COLO668 (cell line): ENCODE measurements at regions not wholly inside any gene's neighbourhood (a gene's known extent, or its start where the extent isn't known, plus 50 kb on each side); places are given as distances from the start of the nearest gene placed in this dataset.
"Not testable (repeated sequence)": the region's sequence is repeated elsewhere in the genome, so short reads cannot be mapped to it uniquely, and the experiment has no call there.

Source experiments
- DNase-seq: peaks from one replicate; lab custom pipeline; 2025; ENCODE audit not compliant: unreplicated experiment; lab: John Stamatoyannopoulos, UW

DNA sequence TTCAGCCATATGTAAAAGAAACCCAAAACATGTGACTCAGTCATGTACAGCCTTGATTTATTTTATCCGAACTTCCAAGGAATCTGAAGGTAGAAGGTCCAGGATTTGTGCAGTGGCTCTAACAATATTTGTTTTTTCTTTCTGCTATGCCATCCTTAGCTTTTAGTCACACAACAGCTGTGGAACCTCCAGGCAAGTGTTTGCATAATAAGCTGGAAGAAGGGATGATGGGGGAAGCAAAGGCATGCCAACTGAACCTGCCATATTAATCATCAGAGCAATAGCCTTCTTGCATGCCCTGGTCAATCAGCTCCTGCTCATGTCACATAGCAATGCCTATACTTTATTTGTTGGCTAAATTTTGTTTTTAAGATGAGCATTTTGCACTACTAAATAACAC lies 444.7 kb upstream of the ARPP21 start:
- no peak for DNase-seq

DNA sequence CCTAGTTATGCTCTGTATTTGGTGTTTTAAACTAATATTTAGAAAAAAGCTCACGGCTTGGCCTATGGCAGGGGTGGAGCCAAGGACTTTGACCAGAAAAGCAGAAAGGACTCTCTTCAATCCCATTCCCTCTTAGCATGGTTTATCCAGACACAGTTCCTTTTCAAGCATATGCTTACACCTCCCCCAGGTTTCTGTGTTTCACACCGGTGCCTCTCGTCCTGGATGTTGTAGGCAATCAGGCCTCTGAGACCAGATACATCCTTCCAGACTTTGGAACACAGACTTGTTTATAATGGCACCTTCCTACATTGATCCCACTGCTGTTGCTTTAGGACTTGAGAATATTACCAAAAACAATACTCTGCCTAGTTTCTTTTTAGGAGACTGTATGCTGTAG lies 440.5 kb upstream of the ARPP21 start:
- DNase-seq: no peak

DNA sequence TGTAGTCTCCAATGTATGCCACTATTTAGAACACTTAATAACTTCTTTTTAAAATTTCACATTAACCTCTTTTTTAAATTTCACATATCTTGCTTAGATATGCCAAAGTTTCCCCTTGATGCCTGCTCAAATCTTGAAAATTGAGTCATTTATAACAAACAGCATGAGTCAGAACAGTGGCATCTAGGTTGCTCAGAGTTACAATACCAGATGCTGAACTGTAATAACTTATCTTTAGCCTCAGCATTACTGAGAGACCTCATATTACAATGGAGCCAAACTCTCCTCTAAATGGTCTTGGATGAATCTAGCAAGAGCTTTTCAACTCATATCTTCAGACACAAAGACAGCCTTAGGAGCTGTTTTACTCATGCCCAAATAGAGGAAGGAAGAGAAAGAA lies 439.3 kb upstream of the ARPP21 start:
- DNase-seq: no peak

DNA sequence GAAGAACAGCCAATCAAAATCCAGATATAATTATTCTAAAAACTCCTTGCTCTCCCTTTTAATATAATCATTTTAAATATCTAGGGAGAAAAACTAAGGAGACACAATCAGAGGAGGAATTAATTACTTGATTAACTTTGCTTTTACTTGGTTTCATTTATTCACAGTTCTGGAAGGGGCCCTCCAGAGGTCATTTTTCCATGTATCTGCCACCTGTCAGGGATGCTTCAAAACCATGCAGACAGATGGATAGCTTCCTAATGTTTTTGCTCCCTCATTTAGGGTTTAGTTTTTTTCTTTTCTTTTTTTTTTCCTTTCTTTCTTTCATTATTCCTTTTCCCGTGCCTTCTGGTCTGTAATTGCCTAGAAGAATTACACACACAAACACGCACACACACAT lies 438.1 kb upstream of the ARPP21 start:
- DNase-seq: no peak

DNA sequence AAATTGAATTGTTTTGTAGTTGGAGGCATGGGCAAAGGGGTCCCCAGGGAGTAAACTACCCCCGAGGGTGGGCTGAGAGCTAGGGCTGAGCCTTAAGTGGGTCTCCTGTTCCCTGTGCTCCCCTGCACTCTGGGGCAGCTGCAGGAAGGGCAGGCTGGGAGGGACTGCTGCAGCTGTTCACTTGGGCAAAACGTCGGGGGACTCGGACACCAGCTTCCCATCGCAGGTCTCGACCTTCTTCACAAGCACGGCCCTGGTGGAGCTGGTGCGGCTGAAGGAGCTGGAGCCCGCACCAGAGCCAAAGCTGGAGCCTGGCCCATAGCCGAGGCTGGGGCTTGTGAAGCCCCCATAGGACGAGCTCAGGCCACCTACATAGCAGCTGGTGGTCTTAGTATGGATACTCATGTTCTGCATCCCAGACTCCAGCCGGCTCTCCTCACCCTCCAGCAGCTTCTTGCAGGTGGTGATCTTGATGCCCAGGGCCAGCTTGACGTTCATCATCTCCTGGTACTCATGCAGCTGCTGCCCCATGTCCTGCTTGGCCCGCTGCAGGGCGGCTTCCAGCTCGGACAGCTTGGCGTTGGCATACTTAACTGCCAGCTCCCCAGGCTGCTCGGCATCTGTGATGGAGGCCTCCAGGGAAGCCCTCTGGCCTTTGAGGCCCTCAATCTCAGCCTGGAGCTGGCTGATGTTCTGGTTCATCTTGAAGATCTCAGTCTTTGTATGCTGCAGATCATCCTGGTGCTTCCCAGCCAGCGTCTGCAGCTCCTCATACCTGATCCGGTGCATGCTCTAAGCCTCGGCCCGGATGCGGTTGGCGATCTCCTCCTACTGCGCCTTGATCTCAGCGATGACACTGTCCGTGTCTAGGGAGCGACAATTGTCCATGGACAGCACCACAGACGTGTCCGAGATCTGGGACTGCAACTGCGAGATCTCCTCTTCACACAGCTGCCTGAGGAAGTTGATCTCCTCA lies 423.5 kb upstream of the ARPP21 start:
- DNase-seq: no peak

DNA sequence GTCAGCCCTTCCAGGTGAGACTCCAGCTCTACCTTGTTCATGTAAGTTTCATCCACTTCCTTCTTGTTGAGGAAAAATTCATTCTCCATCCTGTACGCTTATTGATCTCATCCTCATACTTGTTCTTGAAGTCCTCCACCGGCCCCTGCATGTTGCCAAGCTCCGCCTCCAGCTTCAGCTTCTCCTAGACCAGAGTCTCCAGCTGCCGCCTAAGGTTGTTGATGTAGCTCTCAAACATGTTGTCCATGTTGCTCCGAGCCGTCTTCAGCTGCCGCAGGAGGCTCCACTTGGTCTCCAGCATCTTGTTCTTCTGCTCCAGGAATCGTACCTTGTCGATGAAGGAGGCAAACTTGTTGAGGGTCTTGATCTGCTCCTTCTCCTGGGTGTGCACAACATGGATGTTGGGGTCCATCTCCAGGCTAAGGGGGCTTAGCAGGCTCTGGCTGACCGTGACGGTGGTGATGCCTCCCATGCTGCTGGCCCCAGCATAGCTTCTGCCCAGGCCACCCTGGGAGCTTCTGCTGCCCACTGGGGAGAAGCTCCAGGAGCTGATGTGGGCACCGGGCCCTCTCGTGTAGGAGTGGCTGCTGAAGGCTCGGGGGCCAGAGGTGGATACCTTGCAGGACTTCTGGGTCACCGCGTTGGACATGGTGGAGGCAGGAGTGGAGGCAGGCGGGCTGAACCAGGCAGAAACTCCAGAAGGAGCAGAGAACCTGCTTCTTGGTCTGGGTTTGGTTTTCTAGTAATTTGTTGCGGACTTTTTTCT lies 422.6 kb upstream of the ARPP21 start:
- DNase-seq: no peak

DNA sequence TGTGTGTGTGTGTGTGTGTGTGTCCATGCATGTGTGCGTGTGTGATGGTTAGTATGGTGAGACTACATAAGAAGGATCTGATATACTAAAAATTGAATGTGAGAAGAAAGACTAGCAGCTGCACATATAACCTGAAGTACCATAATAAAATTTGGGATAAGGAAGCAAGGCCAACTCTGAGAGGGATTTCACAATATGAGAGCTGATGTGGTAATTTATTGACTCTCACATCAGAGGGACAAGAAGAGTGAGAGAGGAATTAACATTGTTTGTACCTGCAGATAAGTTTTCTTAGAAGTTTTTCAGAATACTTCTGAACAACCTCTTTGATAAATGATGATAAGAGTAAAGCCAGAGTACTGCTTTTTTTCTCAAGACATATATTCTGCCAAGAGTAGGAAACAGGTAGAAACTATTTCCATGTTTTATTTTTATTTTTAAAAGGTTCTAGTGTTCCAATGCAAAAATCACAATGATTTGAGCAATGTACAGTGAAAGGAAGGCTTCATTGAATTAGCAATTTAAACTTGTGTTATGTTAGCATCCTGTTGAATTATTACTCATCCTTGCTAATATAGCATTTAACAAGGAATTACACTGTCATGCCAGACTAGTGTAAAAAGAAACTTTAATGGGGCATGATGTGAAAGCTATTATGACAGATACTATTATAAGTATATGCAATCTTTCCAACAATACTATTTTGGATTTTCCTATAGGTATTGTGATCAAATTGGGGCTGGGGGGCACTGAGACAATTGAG lies 415.5 kb upstream of the ARPP21 start:
- DNase-seq: no peak

DNA sequence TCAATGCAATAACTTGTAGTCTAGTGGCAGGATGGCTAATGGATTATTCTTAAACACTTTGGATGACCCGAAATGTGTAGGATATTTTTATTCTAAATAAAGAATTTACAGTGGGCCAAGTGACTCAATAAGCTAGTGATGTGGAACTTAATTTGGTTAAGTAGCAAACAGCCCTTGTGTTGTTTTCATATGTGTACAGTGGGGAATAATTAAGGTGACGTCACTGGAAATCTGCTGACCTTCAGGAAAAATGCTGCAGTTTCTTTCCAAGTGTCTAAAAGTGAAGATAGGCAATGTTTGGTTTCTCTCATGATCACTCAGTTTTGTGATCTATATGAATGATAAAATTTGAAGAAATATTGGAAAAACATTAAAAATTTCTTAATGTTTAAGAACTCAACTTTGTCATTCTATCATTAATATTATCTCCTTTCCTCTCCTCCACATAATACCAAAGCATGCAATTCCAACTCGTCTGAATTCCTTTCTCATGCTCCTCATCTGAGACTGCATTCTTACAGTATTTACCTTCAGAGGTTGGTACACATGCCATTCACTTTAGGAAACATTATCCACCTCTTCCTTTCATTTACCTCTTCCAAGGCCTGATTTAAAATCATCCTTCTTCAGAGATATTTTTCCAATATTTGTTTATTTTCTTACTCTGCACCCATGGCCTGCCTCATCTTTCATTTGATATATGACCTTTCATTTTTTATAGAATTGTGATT lies 414.6 kb upstream of the ARPP21 start:
- no peak for DNase-seq

DNA sequence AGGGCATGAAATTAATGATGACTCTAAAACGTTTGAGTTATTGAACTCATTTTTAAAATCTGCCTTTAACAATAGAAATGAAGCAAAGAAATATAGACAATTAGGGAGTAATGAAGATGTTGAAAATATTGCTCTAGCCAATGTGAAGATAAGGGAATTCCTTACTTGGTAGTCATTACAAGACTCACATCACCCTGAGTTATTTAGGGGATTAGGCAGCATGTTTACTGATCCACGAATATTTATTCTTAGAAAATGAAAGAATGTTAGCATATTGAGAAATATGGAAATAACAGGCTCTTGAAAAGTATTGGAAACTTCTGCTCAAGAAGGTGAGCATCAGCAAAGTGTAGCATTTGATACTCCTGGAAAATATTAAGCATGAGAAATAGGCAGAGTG lies 398.1 kb upstream of the ARPP21 start:
- no peak for DNase-seq

DNA sequence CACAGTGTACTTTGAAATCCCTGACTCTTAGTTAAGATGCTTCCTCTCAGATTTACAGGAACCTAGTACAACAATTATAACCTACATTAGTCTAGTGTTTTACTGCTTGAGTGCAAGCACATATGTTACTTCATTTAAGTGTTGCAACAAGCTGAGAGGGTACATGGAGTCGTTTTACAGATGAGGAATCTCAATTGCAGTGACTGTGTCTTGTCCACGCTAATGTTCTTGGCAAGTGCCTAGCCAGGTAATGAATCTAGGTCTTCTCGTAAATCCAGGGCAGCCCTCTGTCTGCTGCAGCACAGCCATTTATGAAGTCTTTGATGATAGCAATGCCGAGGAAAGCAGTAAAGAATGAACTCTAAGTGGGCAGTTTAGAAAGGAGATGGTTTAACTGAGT lies 384.4 kb upstream of the ARPP21 start:
- no peak for DNase-seq

DNA sequence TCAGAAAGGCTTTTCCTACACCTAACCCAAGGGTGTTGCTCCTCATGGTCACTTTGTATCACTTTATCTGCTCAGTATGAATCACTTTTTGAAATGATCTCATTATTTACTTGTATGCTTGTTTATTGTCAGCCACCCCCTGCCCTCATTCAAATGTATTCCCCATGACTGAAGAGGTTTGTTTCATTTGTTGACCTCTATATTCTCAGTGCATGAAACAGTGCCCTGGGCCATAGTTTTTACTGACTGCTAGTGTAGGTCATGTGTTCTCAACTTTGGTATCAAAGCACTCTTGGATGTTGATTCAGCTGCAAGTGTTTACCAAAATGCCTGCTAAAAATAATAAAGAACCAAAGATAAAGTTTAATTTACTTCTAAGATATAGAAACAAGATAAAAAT lies 381.7 kb upstream of the ARPP21 start:
- no peak for DNase-seq

DNA sequence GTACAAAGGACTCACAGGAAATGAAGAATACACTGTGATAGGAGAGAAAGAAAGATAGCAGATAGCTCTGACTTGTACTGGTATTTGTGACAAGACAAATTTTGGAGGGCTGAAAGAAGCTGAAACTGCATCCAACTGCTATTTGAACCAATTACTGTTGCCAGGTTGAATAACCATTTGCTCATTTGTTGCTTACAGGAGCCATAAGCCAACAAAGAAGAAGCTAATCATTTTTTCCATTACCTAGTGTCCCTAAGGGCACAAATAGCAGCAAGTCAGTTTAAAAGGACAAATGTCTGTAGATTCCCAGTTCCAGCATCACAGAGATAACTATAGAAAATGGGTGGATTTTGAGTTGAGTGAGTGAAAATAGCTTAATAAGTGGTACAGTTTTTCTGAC lies 376.9 kb upstream of the ARPP21 start:
- no peak for DNase-seq

DNA sequence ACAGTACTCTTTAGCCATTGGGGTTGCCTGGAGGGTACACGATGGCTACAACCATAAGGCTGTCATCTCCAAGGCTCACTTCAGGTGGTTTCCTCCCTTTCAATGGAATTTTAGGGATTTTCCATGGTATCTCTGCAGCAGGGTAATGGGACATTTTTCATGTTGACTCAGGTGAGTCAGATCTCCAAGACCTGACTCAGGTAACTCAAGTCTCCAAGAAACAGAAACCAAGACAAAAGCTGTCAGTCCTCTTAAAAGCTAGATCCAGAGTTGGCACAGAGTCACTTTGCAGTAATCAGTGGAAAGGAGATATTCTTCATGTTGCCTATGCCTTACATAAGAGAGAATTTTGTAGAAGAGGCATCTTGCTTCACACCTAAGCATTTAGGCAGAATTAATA lies 375.8 kb upstream of the ARPP21 start:
- DNase-seq: no peak

DNA sequence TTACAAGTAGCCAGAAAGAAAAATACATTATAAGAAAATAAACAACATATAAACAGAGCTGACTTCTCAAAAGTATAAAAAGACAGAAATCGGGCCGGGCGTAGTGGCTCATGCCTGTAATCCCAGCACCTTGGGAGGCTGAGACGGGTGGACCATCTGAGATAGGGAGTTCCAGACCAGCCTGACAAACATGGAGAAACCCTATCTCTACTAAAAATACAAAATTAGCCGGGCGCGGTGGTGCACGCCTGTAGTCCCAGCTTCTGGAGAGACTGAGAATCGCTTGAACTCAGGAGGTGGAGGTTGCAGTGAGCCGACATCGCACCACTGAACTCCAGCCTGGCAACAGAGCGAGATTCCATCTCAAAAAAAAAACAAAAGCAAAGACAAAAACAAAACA lies 373.3 kb upstream of the ARPP21 start:
- not testable (repeated sequence) for DNase-seq

DNA sequence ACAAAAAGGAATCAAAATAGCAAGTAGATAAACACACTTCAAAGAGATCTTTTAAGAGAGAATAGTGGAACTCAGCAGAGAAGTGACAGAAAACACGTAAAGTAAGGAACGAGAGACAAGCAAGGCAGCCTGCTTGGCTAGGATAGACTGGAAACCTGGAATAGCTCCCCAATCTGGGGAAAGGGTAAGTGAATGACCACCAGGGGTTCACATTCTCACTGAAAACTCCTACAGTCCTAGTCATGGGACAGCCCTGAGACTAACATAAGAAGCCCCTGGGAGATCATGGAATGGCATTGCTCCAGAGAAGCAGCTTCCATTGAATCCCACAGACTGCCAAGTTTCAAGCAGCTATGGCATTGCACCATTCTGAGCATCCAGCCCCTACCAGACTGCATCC lies 363.6 kb upstream of the ARPP21 start:
- no peak for DNase-seq

DNA sequence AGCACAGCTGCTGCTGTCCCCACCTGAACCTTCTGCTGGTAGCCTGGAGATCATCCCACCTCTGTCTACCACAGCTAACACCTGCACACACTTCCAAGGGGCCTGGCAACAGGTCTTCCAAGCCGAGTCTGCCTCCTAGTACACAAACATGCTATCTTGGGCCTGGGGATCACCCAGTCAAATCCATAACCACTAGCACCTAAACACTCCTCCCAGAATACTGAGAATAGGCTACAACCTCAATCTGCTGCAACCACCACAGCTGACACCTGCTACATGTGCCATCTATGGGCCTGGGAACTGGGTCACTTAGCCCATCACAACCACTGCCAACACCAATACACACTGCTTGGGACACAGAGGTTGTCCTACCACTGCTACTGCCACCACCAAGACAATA lies 362.8 kb upstream of the ARPP21 start:
- no peak for DNase-seq

DNA sequence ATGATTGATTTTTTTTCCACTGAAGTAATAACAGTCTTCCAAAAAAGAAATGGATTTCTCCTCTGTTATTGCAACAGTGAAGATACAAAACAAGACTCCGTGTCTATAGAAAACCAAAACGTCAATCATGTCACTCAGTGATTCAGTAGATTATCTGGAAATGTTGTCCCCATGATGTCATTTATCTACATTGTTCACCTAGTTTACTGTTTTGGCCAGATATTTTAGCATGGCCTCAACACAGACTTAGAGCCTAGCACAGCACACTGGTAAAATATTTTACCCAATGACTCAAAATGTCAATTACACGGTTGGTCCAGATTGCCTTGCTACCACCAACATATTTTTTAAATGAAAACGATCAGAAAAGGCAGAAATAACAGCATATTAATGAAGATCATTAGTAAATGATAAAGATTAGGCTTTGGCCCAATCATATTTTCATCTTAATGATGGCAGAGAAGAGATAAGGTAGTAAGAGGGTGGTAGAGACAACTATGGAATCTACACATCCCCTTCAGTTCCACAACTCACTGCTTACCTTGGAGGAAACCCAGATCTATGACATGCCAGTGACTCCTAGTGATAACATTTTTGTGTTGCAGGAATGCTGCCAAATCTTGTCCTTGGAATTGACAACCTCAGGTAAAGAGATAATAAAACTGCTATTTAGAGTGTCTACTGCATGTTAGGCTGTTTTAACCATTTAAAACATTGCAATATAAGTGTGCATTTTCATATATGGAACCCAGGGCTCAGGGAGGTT lies 347.7 kb upstream of the ARPP21 start:
- no peak for DNase-seq

DNA sequence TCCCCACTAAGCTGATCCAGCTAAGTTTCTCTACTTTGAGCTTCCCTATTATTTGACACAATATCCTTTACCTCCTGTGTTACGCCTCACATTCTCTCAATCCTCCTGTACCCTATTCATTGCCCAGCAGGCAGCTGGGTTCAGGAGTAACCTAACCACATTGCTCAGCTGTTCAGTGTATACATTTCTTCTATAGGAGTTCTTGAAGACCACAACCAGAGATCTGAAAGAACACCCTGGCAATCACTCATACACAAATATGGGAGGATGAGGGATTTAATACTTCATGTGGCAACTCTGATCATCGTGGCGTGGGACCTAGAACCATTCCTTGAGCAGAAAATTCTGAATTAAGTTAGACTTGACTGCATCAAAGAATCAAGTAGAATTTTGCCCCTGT lies 346.8 kb upstream of the ARPP21 start:
- DNase-seq: no peak

DNA sequence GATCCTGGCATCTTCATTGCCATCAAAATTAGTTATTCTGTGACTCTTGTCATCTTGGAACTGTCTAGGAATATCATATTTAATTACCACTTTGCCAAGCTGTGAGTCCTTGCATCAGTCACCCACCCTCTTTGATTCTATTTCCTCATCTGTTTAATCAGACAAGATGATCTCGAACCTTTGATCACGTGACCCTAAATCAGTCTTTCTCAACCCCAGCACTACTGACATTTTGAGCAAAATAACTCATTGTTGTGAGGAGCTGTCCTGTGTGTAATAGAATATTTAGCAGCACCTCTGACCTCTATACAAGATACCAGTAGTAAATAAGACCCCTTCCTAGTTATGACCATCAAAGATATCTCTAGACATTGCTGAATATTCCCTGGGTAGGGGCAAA lies 343.4 kb upstream of the ARPP21 start:
- DNase-seq: no peak

DNA sequence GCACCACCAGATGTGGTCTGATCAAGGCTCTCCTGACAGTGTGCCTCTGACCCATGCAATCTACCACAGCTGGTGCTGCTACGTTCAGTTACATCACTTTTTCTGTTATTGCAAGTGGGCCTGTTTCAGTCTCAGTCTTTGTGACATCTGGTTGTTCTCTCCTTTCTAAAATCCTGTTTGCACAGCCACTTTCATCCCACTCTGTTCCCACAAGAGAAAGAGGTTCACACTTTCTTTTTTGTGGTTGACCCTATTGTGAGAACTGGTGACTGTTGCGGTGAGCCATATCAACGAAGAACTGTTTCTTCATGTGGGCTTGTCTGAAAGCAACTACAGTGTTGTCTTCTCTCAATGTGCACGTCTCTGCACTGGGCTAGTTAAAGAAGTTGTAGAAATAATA lies 342.8 kb upstream of the ARPP21 start:
- no peak for DNase-seq
